GM12874 (cell line): ENCODE measurements at regions not wholly inside any gene's neighbourhood (a gene's known extent, or its start where the extent isn't known, plus 50 kb on each side); places are given as distances from the start of the nearest gene placed in this dataset.

ENCODE experiments used
- CTCF ChIP-seq: IDR thresholded peaks from 2 replicates; pipeline ENCODE4 v1.5.1; 2011; ENCODE audit warnings: low read depth, mild to moderate bottlenecking, control low read depth, low read length, moderate library complexity; ENCODE audit not compliant: insufficient read depth

- no peak for TF ChIP-seq CTCF
Observed at GRCh38 chr6:144493035-144493910, 208.1 kb downstream of the UTRN start.

- no peak for TF ChIP-seq CTCF
Observed at GRCh38 chr6:144497650-144498049, 212.5 kb downstream of the UTRN start.

- no peak for TF ChIP-seq CTCF
Observed at GRCh38 chr6:144500892-144501291, 215.8 kb downstream of the UTRN start.

- no peak for TF ChIP-seq CTCF
Observed at GRCh38 chr6:144510859-144511258, 225.7 kb downstream of the UTRN start.

- TF ChIP-seq CTCF = no peak
Observed at GRCh38 chr6:144515761-144516160, 230.6 kb downstream of the UTRN start.

- TF ChIP-seq CTCF = no peak
Observed at GRCh38 chr6:144519426-144519825, 234.3 kb downstream of the UTRN start.

GRCh38 chr6:144528743-144529425, 243.7 kb downstream of the UTRN start:
- no peak for TF ChIP-seq CTCF
